AG04449 (cell line): ENCODE measurements at regions not wholly inside any gene's neighbourhood (a gene's known extent, or its start where the extent isn't known, plus 50 kb on each side); places are given as distances from the start of the nearest gene placed in this dataset.
A peak's percentile ranks its signal among the peaks of the same experiment; 100 is the strongest.

Experiments used
- CTCF ChIA-PET: fragments of 350-600 bp; formaldehyde crosslinking; extraction: SDS; loops from one replicate; lab custom pipeline; 2021; ENCODE audit warnings: antibody characterized with exemption; lab: Yijun Ruan, JAX
- POLR2A ChIA-PET: fragments of 400-600, 350-600 bp; formaldehyde crosslinking; extraction: SDS; loops from one replicate; lab custom pipeline; 2020; ENCODE audit warnings: antibody characterized with exemption, inconsistent platforms; lab: Yijun Ruan, JAX
- DNase-seq: peaks from one replicate; pipeline ENCODE4 v3.0.0-alpha.2; 2010; ENCODE audit warnings: low read depth, low spot score
- H3K4me3 ChIP-seq: 2 replicates; pipeline ENCODE4 v1.5.1; 2011; ENCODE audit warnings: low read depth, mild to moderate bottlenecking, control low read depth, low read length
- CTCF ChIP-seq: IDR thresholded peaks from one replicate; pipeline ENCODE4 v1.5.1; 2011; ENCODE audit warnings: mild to moderate bottlenecking, moderate library complexity, low read length, control low read depth, inconsistent platforms; ENCODE audit not compliant: insufficient read depth; ENCODE audit errors: missing control alignments

GRCh38 chr5:115022303-115022702 is 147.4 kb downstream of the TRIM36 start:
- H3K4me3 ChIP-seq: no peak overlapping the region
- POLR2A ChIA-PET: no interaction called here
- no peak for TF ChIP-seq CTCF
- CTCF ChIA-PET: no interaction called here
- peak; percentile 0 for DNase-seq

GRCh38 chr5:115016646-115017045 is 153.1 kb downstream of the TRIM36 start:
- no peak overlapping the region for H3K4me3 ChIP-seq
- CTCF ChIA-PET: no interaction called here
- no peak for DNase-seq
- POLR2A ChIA-PET: no interaction called here
- TF ChIP-seq CTCF: no peak

GRCh38 chr5:114999176-114999575 is 170.5 kb downstream of the TRIM36 start:
- no peak overlapping the region for H3K4me3 ChIP-seq
- DNase-seq: no peak
- CTCF ChIA-PET: no interaction called here
- TF ChIP-seq CTCF: no peak
- POLR2A ChIA-PET: no interaction called here

- POLR2A ChIA-PET: no interaction called here
- no peak for TF ChIP-seq CTCF
- CTCF ChIA-PET: no interaction called here
Observed at GRCh38 chr5:114989512-114989911, 180.2 kb downstream of the TRIM36 start.

GRCh38 chr5:114988096-114988495 is 181.6 kb downstream of the TRIM36 start:
- TF ChIP-seq CTCF: no peak
- no peak overlapping the region for H3K4me3 ChIP-seq
- ChIA-PET CTCF (no interaction called here), POLR2A (no interaction called here)
- no peak for DNase-seq

More at GRCh38 chr5:114989512-114989911, 180.2 kb downstream of the TRIM36 start:
- no peak for DNase-seq
- no peak overlapping the region for H3K4me3 ChIP-seq

GRCh38 chr5:114984796-114985195 is 184.9 kb downstream of the TRIM36 start:
- POLR2A ChIA-PET: no interaction called here
- TF ChIP-seq CTCF: no peak
- CTCF ChIA-PET: no interaction called here
- no peak overlapping the region for H3K4me3 ChIP-seq
- no peak for DNase-seq
